ENCODE measurements at regions not wholly inside any gene's neighbourhood (a gene's known extent, or its start where the extent isn't known, plus 50 kb on each side); places are given as distances from the start of the nearest gene placed in this dataset.

DNA sequence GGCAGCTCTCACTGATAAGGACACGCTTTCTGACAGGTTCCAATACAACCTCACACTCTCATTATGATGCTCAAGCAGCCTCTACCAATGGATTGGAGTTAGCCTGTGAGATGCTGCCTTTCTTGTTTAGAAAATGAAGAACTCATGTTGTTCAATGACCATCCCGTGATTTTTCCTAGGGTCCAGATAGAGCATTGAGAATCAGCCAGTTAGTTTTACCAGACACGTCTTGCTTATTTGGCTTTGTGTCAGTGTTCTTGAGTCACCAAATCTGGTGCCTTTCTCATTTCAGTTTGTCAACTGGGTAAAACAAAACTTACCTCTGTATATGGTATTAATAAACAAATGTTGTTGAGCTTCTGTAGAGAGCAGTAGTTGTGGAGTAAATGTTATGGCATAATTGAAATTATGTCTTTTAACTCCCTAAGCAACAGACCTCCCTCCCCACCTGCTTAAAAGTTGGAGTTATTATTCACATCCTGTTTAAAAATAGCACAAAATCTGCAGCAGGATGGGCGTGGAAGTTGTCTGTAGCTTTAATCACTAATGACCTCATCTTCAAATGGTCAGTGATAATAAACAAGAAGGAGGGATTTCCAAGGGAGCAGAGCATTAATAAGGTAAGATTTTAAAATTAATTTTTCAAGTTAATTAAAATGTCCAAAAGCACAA lies 167.3 kb downstream of the HRH4 start:
- ATAC-seq (ENCODE audit: insufficient read depth, low FRiP score), result no peak
- H3K9ac ChIP-seq (ENCODE audit: insufficient read depth in 1 of 2, low read length in 2 of 2), result no peak overlapping the region
- H3K4me3 ChIP-seq, result no peak overlapping the region
- no peak overlapping the region for H3K27ac ChIP-seq (ENCODE audit: low read depth in 1 of 2, low read length in 1 of 2)
- peaks cover 0 to 2% (median 0%) of the 10 kb centered on the region in 4 donors for H3K9me3 ChIP-seq (ENCODE audit: control insufficient read depth in 4 of 4, insufficient read depth in 3 of 4, low read length in 3 of 4)
- H3K4me1 ChIP-seq (ENCODE audit: control insufficient read depth in 5 of 5, insufficient read depth in 5 of 5, low read length in 5 of 5), result peaks cover 0 to 25% (median 13%) of the 10 kb centered on the region in 5 donors
- H3K36me3 ChIP-seq (ENCODE audit: control insufficient read depth in 4 of 4, insufficient read depth in 4 of 4, low read length in 4 of 4), result no peaks in the 10 kb centered on the region
- 51 to 65% methylated on average over 4 of the region's 4 CpGs for WGBS, 2 donors
- no peaks in the 10 kb centered on the region for H3K27me3 ChIP-seq (ENCODE audit: control insufficient read depth in 3 of 3, insufficient read depth in 3 of 3, low read length in 2 of 3)
- no peak for TF ChIP-seq CTCF (IDR thresholded peaks at IDR 0.05; ENCODE audit: control extremely low read depth, extremely low read depth)
- peak in 2 of 3 donors; percentile 38 to 57 for DNase-seq

- WGBS, 2 donors, result 17 to 53% methylated on average over 1 of the region's 1 CpG
- no peak for TF ChIP-seq CTCF (IDR thresholded peaks at IDR 0.05; ENCODE audit: control extremely low read depth, extremely low read depth)
- no peak overlapping the region for H3K27ac ChIP-seq (ENCODE audit: low read depth in 1 of 2, low read length in 1 of 2)
- H3K9ac ChIP-seq (ENCODE audit: insufficient read depth in 1 of 2, low read length in 2 of 2), result no peak overlapping the region
- peaks cover 0 to 25% (median 13%) of the 10 kb centered on the region in 5 donors for H3K4me1 ChIP-seq (ENCODE audit: control insufficient read depth in 5 of 5, insufficient read depth in 5 of 5, low read length in 5 of 5)
- ATAC-seq (ENCODE audit: insufficient read depth, low FRiP score) (no peak), DNase-seq (peak in 1 of 3 donors; percentile 24)
- no peaks in the 10 kb centered on the region for H3K27me3 ChIP-seq (ENCODE audit: control insufficient read depth in 3 of 3, insufficient read depth in 3 of 3, low read length in 2 of 3)
- H3K4me3 ChIP-seq, result no peak overlapping the region
- peaks cover 0 to 2% (median 0%) of the 10 kb centered on the region in 4 donors for H3K9me3 ChIP-seq (ENCODE audit: control insufficient read depth in 4 of 4, insufficient read depth in 3 of 4, low read length in 3 of 4)
- H3K36me3 ChIP-seq (ENCODE audit: control insufficient read depth in 4 of 4, insufficient read depth in 4 of 4, low read length in 4 of 4), result no peaks in the 10 kb centered on the region
Observed at GRCh38 chr18:24628326-24628725, 167.9 kb downstream of the HRH4 start.

DNA sequence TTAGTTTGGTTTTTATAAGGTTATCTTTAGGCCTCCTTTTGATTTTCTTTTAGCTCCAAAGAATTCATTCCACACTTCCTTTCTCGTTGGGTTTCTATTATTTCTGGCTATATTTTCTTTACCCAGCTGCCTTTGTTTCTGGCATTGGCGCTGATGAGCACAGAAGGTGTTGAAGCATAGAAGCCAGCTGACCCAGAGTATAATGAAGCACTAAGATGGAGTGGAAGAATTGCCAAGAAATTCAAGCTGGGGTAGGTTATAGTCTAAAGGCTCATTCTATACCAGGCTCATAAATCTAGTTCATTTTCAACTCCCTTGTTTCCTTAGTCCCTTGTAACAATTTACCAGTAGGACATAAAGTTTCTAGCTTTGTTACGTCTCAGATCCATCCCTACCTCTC lies 169.5 kb downstream of the HRH4 start:
- Histone ChIP-seq H3K27ac (ENCODE audit: low read depth in 1 of 2, low read length in 1 of 2) (no peak overlapping the region), H3K9ac (ENCODE audit: insufficient read depth in 1 of 2, low read length in 2 of 2) (no peak overlapping the region), H3K4me3 (no peak overlapping the region), H3K36me3 (ENCODE audit: control insufficient read depth in 4 of 4, insufficient read depth in 4 of 4, low read length in 4 of 4) (no peaks in the 10 kb centered on the region), H3K4me1 (ENCODE audit: control insufficient read depth in 5 of 5, insufficient read depth in 5 of 5, low read length in 5 of 5) (peaks cover 0 to 25% (median 13%) of the 10 kb centered on the region in 5 donors), H3K27me3 (ENCODE audit: control insufficient read depth in 3 of 3, insufficient read depth in 3 of 3, low read length in 2 of 3) (no peaks in the 10 kb centered on the region), H3K9me3 (ENCODE audit: control insufficient read depth in 4 of 4, insufficient read depth in 3 of 4, low read length in 3 of 4) (peaks cover 0 to 2% (median 0%) of the 10 kb centered on the region in 4 donors)
- WGBS, 2 donors, result 64 to 83% methylated on average over 3 of the region's 3 CpGs
- TF ChIP-seq CTCF (IDR thresholded peaks at IDR 0.05; ENCODE audit: control extremely low read depth, extremely low read depth), result no peak
- ATAC-seq (ENCODE audit: insufficient read depth, low FRiP score), result no peak
- peak; percentile 51 to 85 (median 84) for DNase-seq
